Caco-2 (cell line): ENCODE measurements at regions not wholly inside any gene's neighbourhood (a gene's known extent, or its start where the extent isn't known, plus 50 kb on each side); places are given as distances from the start of the nearest gene placed in this dataset.

Experiments used
- BruUV-seq: library from RNA; stranded (reverse); fragments of 400-500 nt; replicated peaks from 2 replicates; lab custom pipeline; 2021; lab: Mats Ljungman, UMichigan
- CTCF ChIA-PET: fragments of 300-600 bp; sonication (Branson Sonifier 250); formaldehyde crosslinking; loops from one replicate; lab custom pipeline; 2022; ENCODE audit warnings: antibody characterized with exemption; lab: Charles Lee
- POLR2A ChIA-PET: fragments of 300-600 bp; sonication (Branson Sonifier 250); formaldehyde crosslinking; loops from one replicate; lab custom pipeline; 2022; ENCODE audit warnings: antibody characterized with exemption; lab: Charles Lee
- DNase-seq, 2 experiments: peaks; one replicate each; pipeline versions ENCODE4 v3.0.0 to v3.0.0-alpha.2; 2020 to 2022
- H3K27me3 ChIP-seq: replicated peaks from 2 replicates; pipeline ENCODE4 v1.6.0; 2011; ENCODE audit warnings: low read length; ENCODE audit not compliant: control insufficient read depth, insufficient read depth
- H3K36me3 ChIP-seq: 2 replicates; pipeline ENCODE4 v1.5.1; 2011; ENCODE audit warnings: low read length; ENCODE audit not compliant: control insufficient read depth, insufficient read depth
- H3K4me1 ChIP-seq: fragments of 250-450 bp; sonication (Bioruptor Pico); 2 replicates; pipeline ENCODE4 v1.5.1; 2020; ENCODE audit warnings: mild to moderate bottlenecking
- H3K4me3 ChIP-seq: 2 replicates; pipeline ENCODE4 v1.5.1; 2011; ENCODE audit warnings: low read depth, mild to moderate bottlenecking, control low read depth, low read length
- H3K9me3 ChIP-seq: fragments of 250-450 bp; sonication (Bioruptor Pico); 2 replicates; pipeline ENCODE4 v1.5.1; 2020; ENCODE audit warnings: mild to moderate bottlenecking, moderate library complexity
- H3K27ac Mint-ChIP-seq: one replicate; pipeline ENCODE4 v1.8.0; 2022; ENCODE audit warnings: mixed read lengths; ENCODE audit not compliant: unreplicated experiment
- H3K27me3 Mint-ChIP-seq: one replicate; pipeline ENCODE4 v1.8.0; 2022; ENCODE audit warnings: mixed read lengths; ENCODE audit not compliant: insufficient read depth, unreplicated experiment
- H3K36me3 Mint-ChIP-seq: one replicate; pipeline ENCODE4 v1.8.0; 2022; ENCODE audit warnings: mild to moderate bottlenecking, mixed read lengths; ENCODE audit not compliant: insufficient read depth, unreplicated experiment
- H3K4me1 Mint-ChIP-seq: one replicate; pipeline ENCODE4 v1.8.0; 2022; ENCODE audit warnings: low read depth, mixed read lengths; ENCODE audit not compliant: unreplicated experiment
- H3K4me3 Mint-ChIP-seq: one replicate; pipeline ENCODE4 v1.8.0; 2022; ENCODE audit warnings: mild to moderate bottlenecking, moderate library complexity, mixed read lengths; ENCODE audit not compliant: unreplicated experiment
- H3K9me3 Mint-ChIP-seq: one replicate; pipeline ENCODE4 v1.8.0; 2022; ENCODE audit warnings: mixed read lengths; ENCODE audit not compliant: unreplicated experiment
- CTCF ChIP-seq, 2 experiments: fragments of 200-600 bp in 1 of 2; IDR thresholded peaks; 1 replicate in 1 of 2; 2 replicates in 1 of 2; pipeline versions ENCODE4 v1.5.1 to v1.8.0; 2011 to 2022; ENCODE audit warnings: antibody characterized with exemption in 1 of 2, control low read depth in 1 of 2, inconsistent platforms in 1 of 2, low read depth in 1 of 2, low read length in 1 of 2, mild to moderate bottlenecking in 1 of 2, moderate library complexity in 1 of 2; ENCODE audit not compliant: insufficient read depth in 1 of 2, severe bottlenecking in 1 of 2, unreplicated experiment in 1 of 2
- intact Hi-C: fragments of 100-400 bp; cut with micrococcal nuclease; formaldehyde crosslinking; loops from one replicate; pipeline ENCODE4 v1.10.0; 2022; ENCODE audit not compliant: unreplicated experiment

GRCh38 chr4:138488533-138488932 lies 246.4 kb upstream of the SLC7A11 start:
- CTCF ChIA-PET = no interaction called here
- POLR2A ChIA-PET = no interaction called here
- no peak overlapping the region for H3K27ac Mint-ChIP-seq
- intact Hi-C loops = no loop called here
- H3K27me3 Mint-ChIP-seq = no peaks in the 10 kb centered on the region
- no peaks in the 10 kb centered on the region for H3K27me3 ChIP-seq
- H3K36me3 Mint-ChIP-seq = no peaks in the 10 kb centered on the region
- H3K9me3 Mint-ChIP-seq = no peaks in the 10 kb centered on the region
- no TSS peak for BruUV-seq
- H3K4me3 ChIP-seq = no peak overlapping the region
- DNase-seq = no peak
- no peak overlapping the region for H3K4me3 Mint-ChIP-seq
- TF ChIP-seq CTCF (IDR thresholded peaks at IDR 0.05; ENCODE audit: insufficient read depth in 1 of 2, low read depth in 1 of 2, low read length in 1 of 2, severe bottlenecking in 1 of 2, unreplicated experiment in 1 of 2) = no peak
- no peaks in the 10 kb centered on the region for H3K9me3 ChIP-seq
- no peaks in the 10 kb centered on the region for H3K4me1 Mint-ChIP-seq
- H3K4me1 ChIP-seq = no peaks in the 10 kb centered on the region
- H3K36me3 ChIP-seq = no peaks in the 10 kb centered on the region

- H3K4me3 ChIP-seq = no peak overlapping the region
- H3K27ac Mint-ChIP-seq = no peak overlapping the region
- H3K9me3 ChIP-seq = no peaks in the 10 kb centered on the region
- H3K4me1 Mint-ChIP-seq = no peaks in the 10 kb centered on the region
- ChIA-PET CTCF (no interaction called here), POLR2A (no interaction called here)
- H3K4me3 Mint-ChIP-seq = no peak overlapping the region
- no peak for DNase-seq
- BruUV-seq = no TSS peak
- TF ChIP-seq CTCF (IDR thresholded peaks at IDR 0.05; ENCODE audit: insufficient read depth in 1 of 2, low read depth in 1 of 2, low read length in 1 of 2, severe bottlenecking in 1 of 2, unreplicated experiment in 1 of 2) = no peak
- no peaks in the 10 kb centered on the region for H3K9me3 Mint-ChIP-seq
- no peaks in the 10 kb centered on the region for H3K36me3 Mint-ChIP-seq
- no peaks in the 10 kb centered on the region for H3K27me3 ChIP-seq
- intact Hi-C loops = no loop called here
- H3K4me1 ChIP-seq = no peaks in the 10 kb centered on the region
- no peaks in the 10 kb centered on the region for H3K27me3 Mint-ChIP-seq
- H3K36me3 ChIP-seq = no peaks in the 10 kb centered on the region
Observed at GRCh38 chr4:138487670-138488069, 245.5 kb upstream of the SLC7A11 start.

GRCh38 chr4:138487230-138487629 lies 245.1 kb upstream of the SLC7A11 start:
- BruUV-seq = no TSS peak
- Histone ChIP-seq H3K4me3 (no peak overlapping the region), H3K4me1 (no peaks in the 10 kb centered on the region), H3K36me3 (no peaks in the 10 kb centered on the region), H3K9me3 (no peaks in the 10 kb centered on the region), H3K27me3 (no peaks in the 10 kb centered on the region)
- ChIA-PET POLR2A (no interaction called here), CTCF (no interaction called here)
- intact Hi-C loops = no loop called here
- H3K27me3 Mint-ChIP-seq = no peaks in the 10 kb centered on the region
- no peaks in the 10 kb centered on the region for H3K36me3 Mint-ChIP-seq
- no peak overlapping the region for H3K4me3 Mint-ChIP-seq
- H3K4me1 Mint-ChIP-seq = no peaks in the 10 kb centered on the region
- TF ChIP-seq CTCF (IDR thresholded peaks at IDR 0.05; ENCODE audit: insufficient read depth in 1 of 2, low read depth in 1 of 2, low read length in 1 of 2, severe bottlenecking in 1 of 2, unreplicated experiment in 1 of 2) = no peak
- H3K9me3 Mint-ChIP-seq = no peaks in the 10 kb centered on the region
- DNase-seq = no peak
- H3K27ac Mint-ChIP-seq = no peak overlapping the region
